ENCODE measurements at regions not wholly inside any gene's neighbourhood (a gene's known extent, or its start where the extent isn't known, plus 50 kb on each side); places are given as distances from the start of the nearest gene placed in this dataset.

- TF ChIP-seq CTCF (IDR thresholded peaks at IDR 0.05; ENCODE audit: extremely low read depth in 1 of 2, insufficient read depth in 1 of 2, low read depth in 1 of 2, low read length in 2 of 2) (no peak), POLR2A (IDR thresholded peaks at IDR 0.05; ENCODE audit: low read depth, low read length) (no peak)
- TF ChIP-seq, protein P1, sequence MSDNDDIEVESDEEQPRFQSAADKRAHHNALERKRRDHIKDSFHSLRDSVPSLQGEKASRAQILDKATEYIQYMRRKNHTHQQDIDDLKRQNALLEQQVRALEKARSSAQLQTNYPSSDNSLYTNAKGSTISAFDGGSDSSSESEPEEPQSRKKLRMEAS (IDR thresholded peaks at IDR 0.05; ENCODE audit: insufficient read depth, insufficient read length): no peak
Measured at GRCh38 chr14:38079268-38079667, 128.4 kb upstream of the SSTR1 start.
